ENCODE measurements at regions not wholly inside any gene's neighbourhood (a gene's known extent, or its start where the extent isn't known, plus 50 kb on each side); places are given as distances from the start of the nearest gene placed in this dataset.
A peak's percentile ranks its signal among the peaks of the same experiment; 100 is the strongest.

- H3K4me1 Mint-ChIP-seq, result peaks cover 1% of the 10 kb centered on the region
- no peaks in the 10 kb centered on the region for H3K36me3 Mint-ChIP-seq (ENCODE audit: low read depth)
- POLR2A ChIA-PET, result no interaction called here
- DNase-seq, result no peak
- no peak overlapping the region for H3K4me3 Mint-ChIP-seq
- H3K27me3 Mint-ChIP-seq, result no peaks in the 10 kb centered on the region
- H3K9me3 Mint-ChIP-seq, result no peaks in the 10 kb centered on the region
- H3K27ac Mint-ChIP-seq, result no peak overlapping the region
- CTCF ChIA-PET, result no interaction called here
These were observed 105.5 kb upstream of the NEIL3 start for GRCh38 chr4:177204126-177204525.

DNA sequence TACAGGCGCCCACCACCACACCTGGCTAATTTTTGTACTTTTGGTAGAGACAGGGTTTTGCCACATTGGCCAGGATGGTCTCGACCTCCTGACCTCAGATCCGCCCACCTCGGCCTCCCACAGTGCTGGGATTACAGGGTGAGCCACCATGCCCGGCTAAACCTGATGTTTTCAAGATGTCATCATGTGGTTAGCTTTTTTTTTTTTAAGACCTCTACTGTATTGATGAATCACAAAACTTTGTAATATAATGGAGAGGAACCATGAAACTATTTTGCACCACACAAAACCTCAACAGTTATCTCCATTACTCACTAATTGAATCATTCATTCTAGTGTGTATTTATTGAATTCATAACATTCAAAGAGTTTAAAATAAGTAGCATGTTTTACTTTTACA is 94.7 kb upstream of the NEIL3 start:
- no peaks in the 10 kb centered on the region for H3K4me1 Mint-ChIP-seq
- H3K9me3 Mint-ChIP-seq, result no peaks in the 10 kb centered on the region
- peaks cover 6% of the 10 kb centered on the region for H3K27me3 Mint-ChIP-seq
- no peak overlapping the region for H3K4me3 Mint-ChIP-seq
- no peaks in the 10 kb centered on the region for H3K36me3 Mint-ChIP-seq (ENCODE audit: low read depth)
- ChIA-PET CTCF (no interaction called here), POLR2A (no interaction called here)
- DNase-seq, result no peak
- no peak overlapping the region for H3K27ac Mint-ChIP-seq

GRCh38 chr4:177220376-177220775 is 89.3 kb upstream of the NEIL3 start:
- ChIA-PET POLR2A (no interaction called here), CTCF (no interaction called here)
- Mint-ChIP-seq H3K27ac (no peak overlapping the region), H3K27me3 (peaks cover 6% of the 10 kb centered on the region), H3K9me3 (no peaks in the 10 kb centered on the region), H3K4me1 (peaks cover 4% of the 10 kb centered on the region), H3K4me3 (no peak overlapping the region), H3K36me3 (ENCODE audit: low read depth) (no peaks in the 10 kb centered on the region)
- DNase-seq, result no peak

- POLR2A ChIA-PET, result no interaction called here
- Mint-ChIP-seq H3K4me1 (peaks cover 8% of the 10 kb centered on the region), H3K27ac (no peak overlapping the region), H3K9me3 (no peaks in the 10 kb centered on the region), H3K36me3 (ENCODE audit: low read depth) (no peaks in the 10 kb centered on the region), H3K4me3 (no peak overlapping the region), H3K27me3 (peaks cover 6% of the 10 kb centered on the region)
- CTCF ChIA-PET, result no interaction called here
- DNase-seq, result no peak
These were observed 86.9 kb upstream of the NEIL3 start for GRCh38 chr4:177222781-177223180.

DNA sequence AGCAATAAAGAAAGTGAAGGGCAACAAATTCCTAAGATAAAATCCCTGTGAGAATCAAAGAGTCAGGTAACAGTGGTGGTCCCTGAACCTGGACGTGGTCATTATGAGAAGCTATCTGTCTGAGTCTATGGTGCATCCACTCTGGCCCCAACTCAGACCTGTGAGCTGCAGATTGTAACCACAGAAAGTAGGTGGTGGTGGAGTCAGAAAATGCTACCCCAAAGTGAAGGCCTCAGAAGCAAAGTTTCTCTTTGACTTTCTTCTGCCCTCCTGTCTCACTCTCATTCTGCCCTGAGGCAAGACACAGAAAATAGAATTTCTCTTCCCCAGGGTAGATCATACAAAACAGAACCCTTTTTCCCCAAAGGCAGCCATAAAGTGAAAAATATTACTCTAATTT is 84.1 kb upstream of the NEIL3 start:
- Mint-ChIP-seq H3K27me3 (peaks cover 6% of the 10 kb centered on the region), H3K36me3 (ENCODE audit: low read depth) (no peaks in the 10 kb centered on the region), H3K4me3 (no peak overlapping the region), H3K27ac (no peak overlapping the region), H3K4me1 (peaks cover 18% of the 10 kb centered on the region), H3K9me3 (no peaks in the 10 kb centered on the region)
- ChIA-PET POLR2A (no interaction called here), CTCF (interaction anchor here (1.0 kb wide), 1 partner anchor 25 kb away, joined by 3 read pairs; no protein-coding TSS in a partner anchor)
- no peak for DNase-seq

DNA sequence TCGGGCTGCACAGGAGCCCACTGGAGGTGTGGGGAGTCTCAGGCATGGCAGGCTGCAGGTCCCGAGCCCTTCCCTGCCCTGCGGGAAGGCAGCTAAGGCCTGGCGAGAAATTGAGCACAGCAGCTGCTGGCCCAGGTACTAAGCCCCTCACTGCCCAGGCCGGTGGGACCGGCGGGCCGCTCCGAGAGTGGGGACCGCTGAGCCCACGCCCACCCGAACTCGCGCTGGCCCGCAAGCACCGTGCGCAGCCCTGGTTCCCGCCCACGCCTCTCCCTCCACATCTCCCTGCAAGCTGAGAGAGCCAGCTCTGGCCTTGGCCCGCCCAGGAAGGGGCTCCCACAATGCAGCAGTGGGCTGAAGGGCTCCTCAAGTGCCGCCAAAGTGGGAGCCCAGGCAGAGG is 82.0 kb upstream of the NEIL3 start:
- H3K27me3 Mint-ChIP-seq, result no peaks in the 10 kb centered on the region
- no peaks in the 10 kb centered on the region for H3K9me3 Mint-ChIP-seq
- no peak overlapping the region for H3K4me3 Mint-ChIP-seq
- ChIA-PET POLR2A (no interaction called here), CTCF (no interaction called here)
- no peak overlapping the region for H3K27ac Mint-ChIP-seq
- peaks cover 18% of the 10 kb centered on the region for H3K4me1 Mint-ChIP-seq
- no peaks in the 10 kb centered on the region for H3K36me3 Mint-ChIP-seq (ENCODE audit: low read depth)
- DNase-seq, result no peak

GRCh38 chr4:177228599-177228998 is 81.1 kb upstream of the NEIL3 start:
- H3K4me1 Mint-ChIP-seq, result peaks cover 18% of the 10 kb centered on the region
- H3K27ac Mint-ChIP-seq, result no peak overlapping the region
- no peaks in the 10 kb centered on the region for H3K36me3 Mint-ChIP-seq (ENCODE audit: low read depth)
- ChIA-PET CTCF (interaction anchor here (0.6 to 1.6 kb wide), 3 partner anchors 21 to 115 kb away, joined by 4 read pairs; no protein-coding TSS in a partner anchor), POLR2A (interaction anchor here (1.3 kb wide), 1 partner anchor 81 kb away, joined by 5 read pairs; the partner anchor contains the start of gene NEIL3)
- H3K4me3 Mint-ChIP-seq, result peak overlapping the region; percentile 18
- H3K9me3 Mint-ChIP-seq, result no peaks in the 10 kb centered on the region
- no peaks in the 10 kb centered on the region for H3K27me3 Mint-ChIP-seq
- no peak for DNase-seq

- no peaks in the 10 kb centered on the region for H3K9me3 Mint-ChIP-seq
- no peaks in the 10 kb centered on the region for H3K27me3 Mint-ChIP-seq
- no peak for DNase-seq
- ChIA-PET CTCF (interaction anchor here (1.6 kb wide), 1 partner anchor 21 kb away, joined by 4 read pairs; no protein-coding TSS in a partner anchor), POLR2A (interaction anchor here (1.3 kb wide), 1 partner anchor 80 kb away, joined by 5 read pairs; the partner anchor contains the start of gene NEIL3)
- peaks cover 18% of the 10 kb centered on the region for H3K4me1 Mint-ChIP-seq
- no peak overlapping the region for H3K27ac Mint-ChIP-seq
- no peaks in the 10 kb centered on the region for H3K36me3 Mint-ChIP-seq (ENCODE audit: low read depth)
- H3K4me3 Mint-ChIP-seq, result peak overlapping the region; percentile 18
These were observed 80.3 kb upstream of the NEIL3 start for GRCh38 chr4:177229331-177229730.

- Mint-ChIP-seq H3K27ac (no peak overlapping the region), H3K4me1 (peaks cover 10% of the 10 kb centered on the region), H3K9me3 (no peaks in the 10 kb centered on the region), H3K27me3 (no peaks in the 10 kb centered on the region), H3K36me3 (ENCODE audit: low read depth) (no peaks in the 10 kb centered on the region), H3K4me3 (no peak overlapping the region)
- no peak for DNase-seq
- POLR2A ChIA-PET, result no interaction called here
- CTCF ChIA-PET, result no interaction called here
These were observed 77.2 kb upstream of the NEIL3 start for GRCh38 chr4:177232473-177232872.

DNA sequence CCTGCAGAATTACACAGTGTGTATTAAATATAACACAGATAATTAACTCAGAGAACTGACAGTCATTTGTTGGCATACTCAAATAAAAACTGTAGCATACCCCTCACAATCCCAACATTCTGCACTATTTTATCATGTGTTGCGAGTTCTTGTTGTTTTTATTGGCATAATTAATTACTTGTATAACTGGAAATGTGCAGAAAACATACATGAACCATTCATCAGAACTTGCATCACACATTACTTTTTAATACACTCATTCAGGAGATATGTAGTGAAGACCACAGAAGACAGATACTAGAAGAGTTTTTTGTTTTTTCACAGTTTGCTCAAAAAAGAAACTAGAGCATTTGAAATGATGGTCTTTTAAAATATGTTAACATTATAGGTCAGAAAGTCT is 74.6 kb upstream of the NEIL3 start:
- Mint-ChIP-seq H3K4me1 (no peaks in the 10 kb centered on the region), H3K36me3 (ENCODE audit: low read depth) (no peaks in the 10 kb centered on the region), H3K9me3 (no peaks in the 10 kb centered on the region), H3K27ac (no peak overlapping the region), H3K27me3 (no peaks in the 10 kb centered on the region), H3K4me3 (no peak overlapping the region)
- ChIA-PET CTCF (no interaction called here), POLR2A (no interaction called here)
- DNase-seq, result no peak

GRCh38 chr4:177236886-177237285 is 72.8 kb upstream of the NEIL3 start:
- Mint-ChIP-seq H3K4me1 (peaks cover 6% of the 10 kb centered on the region), H3K4me3 (no peak overlapping the region), H3K9me3 (peaks cover 1% of the 10 kb centered on the region), H3K36me3 (ENCODE audit: low read depth) (peaks cover 3% of the 10 kb centered on the region), H3K27ac (no peak overlapping the region), H3K27me3 (no peaks in the 10 kb centered on the region)
- ChIA-PET CTCF (no interaction called here), POLR2A (no interaction called here)
- no peak for DNase-seq

DNA sequence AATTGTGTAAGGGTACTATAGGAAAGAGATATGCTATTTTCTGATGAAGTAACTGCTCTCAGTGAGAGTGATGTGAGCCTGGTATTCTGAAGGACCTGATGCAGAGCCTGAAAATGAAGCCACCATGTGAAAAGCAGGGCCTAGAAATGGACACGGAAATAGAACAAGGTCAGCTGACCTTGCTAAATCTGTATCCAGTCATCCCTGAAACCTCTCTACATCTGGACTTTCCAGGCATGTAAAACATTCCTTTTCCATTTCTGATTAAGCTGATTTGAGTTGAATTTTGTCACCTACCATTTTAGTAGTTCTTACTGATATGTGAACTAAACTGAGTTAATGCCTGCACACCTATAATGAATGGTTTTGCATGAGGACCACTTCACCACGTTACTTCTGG is 72.4 kb upstream of the NEIL3 start:
- ChIA-PET POLR2A (no interaction called here), CTCF (no interaction called here)
- H3K4me1 Mint-ChIP-seq, result peaks cover 10% of the 10 kb centered on the region
- no peak overlapping the region for H3K4me3 Mint-ChIP-seq
- DNase-seq, result no peak
- peaks cover 3% of the 10 kb centered on the region for H3K9me3 Mint-ChIP-seq
- peaks cover 6% of the 10 kb centered on the region for H3K36me3 Mint-ChIP-seq (ENCODE audit: low read depth)
- H3K27ac Mint-ChIP-seq, result no peak overlapping the region
- no peaks in the 10 kb centered on the region for H3K27me3 Mint-ChIP-seq

- Mint-ChIP-seq H3K4me1 (peaks cover 15% of the 10 kb centered on the region), H3K36me3 (ENCODE audit: low read depth) (peaks cover 6% of the 10 kb centered on the region), H3K27ac (no peak overlapping the region), H3K27me3 (no peaks in the 10 kb centered on the region), H3K9me3 (peaks cover 3% of the 10 kb centered on the region), H3K4me3 (no peak overlapping the region)
- ChIA-PET POLR2A (interaction anchor here (1.4 kb wide), 1 partner anchor 202 kb away, joined by 4 read pairs; no protein-coding TSS in a partner anchor), CTCF (no interaction called here)
- DNase-seq, result no peak
These were observed 70.2 kb upstream of the NEIL3 start for GRCh38 chr4:177239477-177239876.

GRCh38 chr4:177239878-177240277 is 69.8 kb upstream of the NEIL3 start:
- Mint-ChIP-seq H3K36me3 (ENCODE audit: low read depth) (peaks cover 6% of the 10 kb centered on the region), H3K4me3 (no peak overlapping the region), H3K27me3 (no peaks in the 10 kb centered on the region), H3K9me3 (peaks cover 3% of the 10 kb centered on the region), H3K4me1 (peaks cover 15% of the 10 kb centered on the region), H3K27ac (no peak overlapping the region)
- ChIA-PET POLR2A (interaction anchor here (1.4 kb wide), 1 partner anchor 202 kb away, joined by 4 read pairs; no protein-coding TSS in a partner anchor), CTCF (no interaction called here)
- DNase-seq, result no peak
